Psoas muscle (tissue), 7 donors: ENCODE measurements at regions not wholly inside any gene's neighbourhood (a gene's known extent, or its start where the extent isn't known, plus 50 kb on each side); places are given as distances from the start of the nearest gene placed in this dataset.

Source experiments
- ATAC-seq, 4 donors: fragments of 200-7000 bp; cut with Tn5 transposase; one replicate each; pipeline ENCODE4 v1.9.1; 2020; ENCODE audit warnings: moderate library complexity in 3 of 4, mild to moderate bottlenecking in 2 of 4
- DNase-seq, 2 donors: peaks; one replicate each; pipeline ENCODE4 v3.0.0-alpha.2; 2020
- H3K27ac ChIP-seq: fragments of 200-600 bp; one replicate; pipeline ENCODE4 v1.8.0; 2022
- H3K27me3 ChIP-seq, 3 donors: fragments of 200-600 bp in 1 of 3; one replicate each; pipeline versions ENCODE4 v1.6.1 to v1.8.0; 2013 to 2022; ENCODE audit warnings: low read length in 2 of 3, mild to moderate bottlenecking in 2 of 3, moderate library complexity in 1 of 3; ENCODE audit not compliant: insufficient read depth in 3 of 3
- H3K36me3 ChIP-seq, 2 donors: fragments of 200-600 bp in 1 of 2; one replicate each; pipeline versions ENCODE4 v1.6.1 to v1.8.0; 2013 to 2022; ENCODE audit warnings: low read depth in 1 of 2, mild to moderate bottlenecking in 1 of 2, moderate library complexity in 1 of 2; ENCODE audit not compliant: insufficient read depth in 1 of 2
- H3K4me1 ChIP-seq: fragments of 200-600 bp; one replicate; pipeline ENCODE4 v1.8.0; 2022
- H3K4me3 ChIP-seq: fragments of 200-600 bp; one replicate; pipeline ENCODE4 v1.8.0; 2022; ENCODE audit warnings: mild to moderate bottlenecking
- H3K9me3 ChIP-seq: fragments of 200-600 bp; one replicate; pipeline ENCODE4 v1.8.0; 2022
- CTCF ChIP-seq: fragments of 200-600 bp; IDR thresholded peaks from one replicate; pipeline ENCODE4 v1.8.0; 2022; ENCODE audit warnings: antibody characterized with exemption
- WGBS, 3 donors: extraction: QIAGEN DNeasy Blood & Tissue Kit; methylation state at CpG; one replicate each; pipeline versions ENCODE4 v1.1.6 to v1.1.7; 2013; 5-methylcytosine and 5-hydroxymethylcytosine counted together
- intact Hi-C, 2 donors: fragments of 100-400 bp; cut with DNase I; formaldehyde crosslinking; loops; one replicate each; pipeline versions ENCODE4 v1.11.0 to v1.14.2; 2022
- donor health status: healthy with polysubstance abuse.
- donor health status: DM: no; HTN: no; CAD: no; lungs with moderate emphysema.
- donor health status: Bipolar disorder and iron deficiency.
- donor health status: healthy.
- donor health status: DM: yes; HTN: yes; CAD: no.
- donor health status: DM: no; HTN: no; CAD: no.
- donor health status: DM: yes; HTN: yes; CAD: no.

- Histone ChIP-seq H3K27ac (no peak overlapping the region), H3K4me3 (no peak overlapping the region), H3K27me3 (no peaks in the 10 kb centered on the region), H3K36me3 (no peaks in the 10 kb centered on the region), H3K4me1 (no peaks in the 10 kb centered on the region), H3K9me3 (no peaks in the 10 kb centered on the region)
- DNase-seq: no peak
- intact Hi-C loops: no loop called here
- ATAC-seq: no peak
- 24 to 49% (median 32%) methylated on average over 2 of the region's 2 CpGs for WGBS, 3 donors
- TF ChIP-seq CTCF: no peak
These were observed 144.4 kb downstream of the CCDC59 start for GRCh38 chr12:82213761-82214160.

- WGBS, 3 donors: 91 to 95% (median 94%) methylated on average over 1 of the region's 1 CpG
- DNase-seq: no peak
- no peak overlapping the region for H3K27ac ChIP-seq
- no peaks in the 10 kb centered on the region for H3K9me3 ChIP-seq
- TF ChIP-seq CTCF: no peak
- no peaks in the 10 kb centered on the region for H3K36me3 ChIP-seq
- no peaks in the 10 kb centered on the region for H3K27me3 ChIP-seq
- no peaks in the 10 kb centered on the region for H3K4me1 ChIP-seq
- ATAC-seq: no peak
- intact Hi-C loops: no loop called here
- no peak overlapping the region for H3K4me3 ChIP-seq
These were observed 147.3 kb downstream of the CCDC59 start for GRCh38 chr12:82210882-82211281.

GRCh38 chr12:82209533-82209932 lies 148.7 kb downstream of the CCDC59 start:
- H3K4me1 ChIP-seq: no peaks in the 10 kb centered on the region
- H3K27ac ChIP-seq: no peak overlapping the region
- no peak for TF ChIP-seq CTCF
- ATAC-seq (no peak), DNase-seq (no peak)
- WGBS, 3 donors: 90 to 93% (median 91%) methylated on average over 9 of the region's 9 CpGs
- no peaks in the 10 kb centered on the region for H3K27me3 ChIP-seq
- H3K4me3 ChIP-seq: no peak overlapping the region
- intact Hi-C loops: no loop called here
- no peaks in the 10 kb centered on the region for H3K36me3 ChIP-seq
- H3K9me3 ChIP-seq: no peaks in the 10 kb centered on the region

- intact Hi-C loops: no loop called here
- H3K9me3 ChIP-seq: no peaks in the 10 kb centered on the region
- H3K36me3 ChIP-seq: no peaks in the 10 kb centered on the region
- no peak overlapping the region for H3K4me3 ChIP-seq
- no peaks in the 10 kb centered on the region for H3K4me1 ChIP-seq
- ATAC-seq (no peak), DNase-seq (no peak)
- H3K27ac ChIP-seq: no peak overlapping the region
- no peaks in the 10 kb centered on the region for H3K27me3 ChIP-seq
- no peak for TF ChIP-seq CTCF
These were observed 150.6 kb downstream of the CCDC59 start for GRCh38 chr12:82207556-82207955.

- no peak overlapping the region for H3K4me3 ChIP-seq
These were observed 155.1 kb downstream of the CCDC59 start for GRCh38 chr12:82203086-82203485.

More at GRCh38 chr12:82203086-82203485, 155.1 kb downstream of the CCDC59 start:
- Histone ChIP-seq H3K4me1 (no peaks in the 10 kb centered on the region), H3K36me3 (no peaks in the 10 kb centered on the region), H3K27me3 (no peaks in the 10 kb centered on the region), H3K9me3 (no peaks in the 10 kb centered on the region), H3K27ac (no peak overlapping the region)
- WGBS, 3 donors: 82 to 87% (median 85%) methylated on average over 4 of the region's 4 CpGs
- TF ChIP-seq CTCF: no peak
- DNase-seq (no peak), ATAC-seq (no peak)
- intact Hi-C loops: no loop called here
